HCT116 (cell line): ENCODE measurements at regions not wholly inside any gene's neighbourhood (a gene's known extent, or its start where the extent isn't known, plus 50 kb on each side); places are given as distances from the start of the nearest gene placed in this dataset.

Experiments used
- ELF1 ChIP-seq: IDR thresholded peaks from 2 replicates; pipeline ENCODE4 v1.6.1; 2012; ENCODE audit warnings: low read depth, borderline replicate concordance
- FOSL1 ChIP-seq: IDR thresholded peaks from 2 replicates; pipeline ENCODE4 v1.6.1; 2012; ENCODE audit warnings: low read depth
- POLR2A ChIP-seq: IDR thresholded peaks from 2 replicates; pipeline ENCODE4 v1.7.0; 2011; ENCODE audit warnings: borderline replicate concordance; ENCODE audit not compliant: insufficient read depth, insufficient read length; ENCODE audit errors: extremely low read depth
- POLR2AphosphoS5 ChIP-seq: IDR thresholded peaks from 2 replicates; pipeline ENCODE4 v1.6.1; 2011; ENCODE audit warnings: mild to moderate bottlenecking, low read depth, low read length, moderate library complexity
- SIN3A ChIP-seq: IDR thresholded peaks from 2 replicates; pipeline ENCODE4 v1.6.1; 2012; ENCODE audit warnings: low read depth
- ZNF274 ChIP-seq: fragments of 200-500 bp; sonication (Bioruptor generic); IDR thresholded peaks from 2 replicates; pipeline ENCODE4 v1.6.1; 2014; ENCODE audit warnings: mild to moderate bottlenecking, low read depth, low read length, inconsistent platforms
- TF ChIP-seq, protein P1 (sequence below), 3 experiments: fragments of 200-600 bp in 1 of 3; sonication (generic) in 1 of 3; IDR thresholded peaks in 2 of 3; conservative IDR thresholded peaks in 1 of 3; 2 replicates each; pipeline ENCODE4 v1.5.1; 2012 to 2017; ENCODE audit warnings: low read depth in 2 of 3, low read length in 2 of 3, antibody characterized with exemption in 1 of 3, borderline replicate concordance in 1 of 3, control low read depth in 1 of 3, mild to moderate bottlenecking in 1 of 3, mixed read lengths in 1 of 3, mixed run types in 1 of 3, moderate library complexity in 1 of 3; ENCODE audit not compliant: insufficient read depth in 1 of 3

DNA sequence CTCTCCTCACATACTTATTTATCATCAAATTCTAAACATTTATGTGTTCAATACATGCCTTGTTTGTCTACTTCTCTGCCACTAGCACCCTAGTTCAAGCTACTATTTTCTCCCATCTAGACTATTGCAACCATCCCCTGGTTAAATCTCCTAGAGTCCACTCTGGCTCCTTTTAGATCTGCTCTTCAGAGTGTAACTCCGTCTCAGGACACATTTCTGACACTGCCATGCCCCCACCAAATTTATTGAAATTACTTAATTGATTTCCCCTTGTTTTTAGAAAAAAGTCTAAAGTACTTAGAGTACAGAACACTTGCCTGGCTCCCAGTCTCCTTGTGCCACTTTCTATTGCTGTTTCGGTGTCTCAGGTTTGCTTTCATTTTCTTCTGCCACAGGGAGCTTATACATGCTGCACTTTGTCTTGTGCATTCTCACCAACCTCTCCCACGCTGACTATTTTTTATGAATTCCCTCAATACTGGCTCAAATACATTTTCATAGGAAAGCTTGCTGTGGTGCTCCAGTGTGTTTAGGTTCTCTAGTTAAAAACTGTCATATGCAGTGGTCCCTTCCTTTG, 792.3 kb downstream of the DIPK2A start:
- TF ChIP-seq, protein P1, sequence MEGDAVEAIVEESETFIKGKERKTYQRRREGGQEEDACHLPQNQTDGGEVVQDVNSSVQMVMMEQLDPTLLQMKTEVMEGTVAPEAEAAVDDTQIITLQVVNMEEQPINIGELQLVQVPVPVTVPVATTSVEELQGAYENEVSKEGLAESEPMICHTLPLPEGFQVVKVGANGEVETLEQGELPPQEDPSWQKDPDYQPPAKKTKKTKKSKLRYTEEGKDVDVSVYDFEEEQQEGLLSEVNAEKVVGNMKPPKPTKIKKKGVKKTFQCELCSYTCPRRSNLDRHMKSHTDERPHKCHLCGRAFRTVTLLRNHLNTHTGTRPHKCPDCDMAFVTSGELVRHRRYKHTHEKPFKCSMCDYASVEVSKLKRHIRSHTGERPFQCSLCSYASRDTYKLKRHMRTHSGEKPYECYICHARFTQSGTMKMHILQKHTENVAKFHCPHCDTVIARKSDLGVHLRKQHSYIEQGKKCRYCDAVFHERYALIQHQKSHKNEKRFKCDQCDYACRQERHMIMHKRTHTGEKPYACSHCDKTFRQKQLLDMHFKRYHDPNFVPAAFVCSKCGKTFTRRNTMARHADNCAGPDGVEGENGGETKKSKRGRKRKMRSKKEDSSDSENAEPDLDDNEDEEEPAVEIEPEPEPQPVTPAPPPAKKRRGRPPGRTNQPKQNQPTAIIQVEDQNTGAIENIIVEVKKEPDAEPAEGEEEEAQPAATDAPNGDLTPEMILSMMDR (IDR thresholded peaks at IDR 0.05 in 2 of 3, conservative IDR thresholded peaks at IDR 0.05 in 1 of 3; ENCODE audit: borderline replicate concordance in 1 of 3, insufficient read depth in 1 of 3, low read depth in 2 of 3, low read length in 2 of 3) = no peak
- no peak for TF ChIP-seq ELF1
- no peak for TF ChIP-seq ZNF274
- TF ChIP-seq POLR2A = no peak
- TF ChIP-seq FOSL1 = no peak
- TF ChIP-seq POLR2AphosphoS5 = no peak
- no peak for TF ChIP-seq SIN3A
